Vagina (tissue), 2 donors: ENCODE measurements at regions not wholly inside any gene's neighbourhood (a gene's known extent, or its start where the extent isn't known, plus 50 kb on each side); places are given as distances from the start of the nearest gene placed in this dataset.

ENCODE experiments used
- DNase-seq, 2 donors: peaks; one replicate each; pipeline ENCODE4 v3.0.0-alpha.2; 2017; ENCODE audit errors: extremely low spot score in 2 of 2
- H3K27ac ChIP-seq: fragments of 200-600 bp; sonication (generic); one replicate; pipeline ENCODE4 v1.5.1; 2019
- H3K27me3 ChIP-seq: fragments of 200-600 bp; sonication (generic); one replicate; pipeline ENCODE4 v1.5.1; 2019
- H3K36me3 ChIP-seq, 2 donors: fragments of 200-600 bp; sonication (generic); one replicate each; pipeline ENCODE4 v1.5.1; 2017 to 2019
- H3K4me1 ChIP-seq: fragments of 200-600 bp; sonication (generic); one replicate; pipeline ENCODE4 v1.5.1; 2019
- H3K4me3 ChIP-seq, 2 donors: fragments of 200-600 bp; sonication (generic); 1 replicate in 1 of 2; 2 replicates in 1 of 2; pipeline ENCODE4 v1.5.1; 2016 to 2019
- H3K9me3 ChIP-seq: fragments of 200-600 bp; sonication (generic); one replicate; pipeline ENCODE4 v1.5.1; 2019
- POLR2A ChIP-seq, 2 donors: fragments of 450-650 bp; IDR thresholded peaks; one replicate each; pipeline ENCODE4 v1.6.1; 2017; ENCODE audit warnings: antibody characterized with exemption in 2 of 2, mild to moderate bottlenecking in 2 of 2, moderate library complexity in 2 of 2
- POLR2AphosphoS5 ChIP-seq, 2 donors: sonication (generic); formaldehyde crosslinking; IDR thresholded peaks; one replicate each; pipeline ENCODE4 v1.9.0; 2017; ENCODE audit warnings: antibody characterized with exemption in 2 of 2, mild to moderate bottlenecking in 2 of 2, low read depth in 1 of 2; ENCODE audit not compliant: insufficient read depth in 1 of 2
- intact Hi-C: fragments of 100-400 bp; cut with DNase I; formaldehyde crosslinking; loops from one replicate; pipeline ENCODE4 v1.15.1; 2023
- TF ChIP-seq, protein P1 (sequence below), 3 experiments: fragments of 450-650 bp in 2 of 3; fragments of 200-600 bp in 1 of 3; sonication (generic) in 1 of 3; IDR thresholded peaks; one replicate each; pipeline ENCODE4 v1.5.1; 2017 to 2019; ENCODE audit warnings: antibody characterized with exemption in 3 of 3, mild to moderate bottlenecking in 2 of 3, moderate library complexity in 2 of 3

DNA sequence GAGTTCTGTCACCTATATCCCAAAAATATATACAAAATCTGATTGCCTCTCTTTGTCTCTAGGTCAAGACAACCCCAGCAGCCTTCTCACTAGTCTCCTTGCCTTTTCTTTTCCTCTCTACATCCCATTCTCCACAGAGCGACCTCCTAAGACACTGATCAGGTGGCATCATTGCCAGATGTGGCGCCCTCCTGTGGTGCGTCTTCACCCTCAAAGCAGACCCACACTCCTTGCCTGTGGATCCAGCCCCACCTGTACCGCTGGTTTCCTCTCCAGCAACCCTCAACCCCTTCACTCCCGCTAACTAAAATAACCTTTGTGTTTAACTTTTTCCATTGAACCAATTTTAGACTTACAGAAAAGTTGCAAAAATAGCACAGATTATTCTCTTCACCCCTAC, 273.3 kb downstream of the GLI2 start:
- intact Hi-C loops = no loop called here
- peaks cover 20% of the 10 kb centered on the region for H3K4me1 ChIP-seq
- no peak for DNase-seq
- H3K27ac ChIP-seq = no peak overlapping the region
- no peak overlapping the region for H3K4me3 ChIP-seq
- no peaks in the 10 kb centered on the region for H3K27me3 ChIP-seq
- H3K9me3 ChIP-seq = peaks cover 7% of the 10 kb centered on the region
- TF ChIP-seq POLR2A (IDR thresholded peaks at IDR 0.05) (no peak), POLR2AphosphoS5 (IDR thresholded peaks at IDR 0.05; ENCODE audit: insufficient read depth in 1 of 2, low read depth in 1 of 2) (no peak)
- TF ChIP-seq, protein P1, sequence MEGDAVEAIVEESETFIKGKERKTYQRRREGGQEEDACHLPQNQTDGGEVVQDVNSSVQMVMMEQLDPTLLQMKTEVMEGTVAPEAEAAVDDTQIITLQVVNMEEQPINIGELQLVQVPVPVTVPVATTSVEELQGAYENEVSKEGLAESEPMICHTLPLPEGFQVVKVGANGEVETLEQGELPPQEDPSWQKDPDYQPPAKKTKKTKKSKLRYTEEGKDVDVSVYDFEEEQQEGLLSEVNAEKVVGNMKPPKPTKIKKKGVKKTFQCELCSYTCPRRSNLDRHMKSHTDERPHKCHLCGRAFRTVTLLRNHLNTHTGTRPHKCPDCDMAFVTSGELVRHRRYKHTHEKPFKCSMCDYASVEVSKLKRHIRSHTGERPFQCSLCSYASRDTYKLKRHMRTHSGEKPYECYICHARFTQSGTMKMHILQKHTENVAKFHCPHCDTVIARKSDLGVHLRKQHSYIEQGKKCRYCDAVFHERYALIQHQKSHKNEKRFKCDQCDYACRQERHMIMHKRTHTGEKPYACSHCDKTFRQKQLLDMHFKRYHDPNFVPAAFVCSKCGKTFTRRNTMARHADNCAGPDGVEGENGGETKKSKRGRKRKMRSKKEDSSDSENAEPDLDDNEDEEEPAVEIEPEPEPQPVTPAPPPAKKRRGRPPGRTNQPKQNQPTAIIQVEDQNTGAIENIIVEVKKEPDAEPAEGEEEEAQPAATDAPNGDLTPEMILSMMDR (IDR thresholded peaks at IDR 0.05) = no peak
- no peaks in the 10 kb centered on the region for H3K36me3 ChIP-seq

DNA sequence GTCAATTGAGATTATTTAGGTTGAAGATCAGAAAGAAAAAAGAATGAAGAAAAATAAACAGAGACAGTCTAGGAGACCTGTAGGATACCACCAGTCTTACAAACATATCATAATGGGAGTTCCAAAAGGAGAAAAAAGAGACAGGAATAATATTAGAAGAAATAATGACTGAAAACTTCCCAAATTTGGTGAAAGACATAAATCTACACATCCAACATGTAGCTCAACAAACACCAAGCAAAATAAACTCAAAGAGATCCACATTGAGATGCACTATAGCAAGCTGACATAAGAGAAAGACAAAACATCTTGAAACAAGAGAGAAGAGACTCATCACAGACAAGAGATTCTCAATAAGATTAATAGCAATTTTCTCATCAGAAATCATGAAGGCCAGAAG, 274.0 kb downstream of the TFCP2L1 start:
- Histone ChIP-seq H3K9me3 (peaks cover 7% of the 10 kb centered on the region), H3K27me3 (no peaks in the 10 kb centered on the region), H3K4me3 (no peak overlapping the region), H3K27ac (no peak overlapping the region), H3K4me1 (peaks cover 5% of the 10 kb centered on the region), H3K36me3 (no peaks in the 10 kb centered on the region)
- TF ChIP-seq, protein P1 (IDR thresholded peaks at IDR 0.05) = no peak
- TF ChIP-seq POLR2A (IDR thresholded peaks at IDR 0.05) (no peak), POLR2AphosphoS5 (IDR thresholded peaks at IDR 0.05; ENCODE audit: insufficient read depth in 1 of 2, low read depth in 1 of 2) (no peak)
- intact Hi-C loops = no loop called here
- DNase-seq = no peak

DNA sequence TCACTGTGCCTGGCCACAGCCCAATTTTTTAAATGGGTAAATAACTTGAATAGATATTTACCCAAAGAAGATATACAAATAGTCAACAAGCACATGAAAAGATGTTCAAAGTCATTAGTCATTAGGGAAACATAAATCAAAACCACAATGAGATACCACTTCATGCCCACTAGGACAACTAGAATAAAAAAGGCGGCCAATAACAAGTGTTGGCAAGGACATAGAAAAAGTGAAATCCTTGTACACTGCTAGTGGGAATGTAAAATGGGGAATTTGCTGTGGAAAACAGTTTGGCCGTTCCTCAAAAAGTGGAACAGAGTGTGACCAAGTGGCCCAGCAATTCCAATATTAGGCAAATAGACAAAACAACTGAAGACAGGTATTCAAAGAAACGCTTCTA, 270.1 kb downstream of the TFCP2L1 start:
- Histone ChIP-seq H3K9me3 (peaks cover 7% of the 10 kb centered on the region), H3K4me3 (no peak overlapping the region), H3K36me3 (no peaks in the 10 kb centered on the region), H3K4me1 (peaks cover 6% of the 10 kb centered on the region), H3K27me3 (no peaks in the 10 kb centered on the region), H3K27ac (no peak overlapping the region)
- intact Hi-C loops = no loop called here
- no peak for DNase-seq
- no peak for TF ChIP-seq POLR2A (IDR thresholded peaks at IDR 0.05)
- TF ChIP-seq POLR2AphosphoS5 (IDR thresholded peaks at IDR 0.05; ENCODE audit: insufficient read depth in 1 of 2, low read depth in 1 of 2) = no peak
- TF ChIP-seq, protein P1 (IDR thresholded peaks at IDR 0.05) = no peak

DNA sequence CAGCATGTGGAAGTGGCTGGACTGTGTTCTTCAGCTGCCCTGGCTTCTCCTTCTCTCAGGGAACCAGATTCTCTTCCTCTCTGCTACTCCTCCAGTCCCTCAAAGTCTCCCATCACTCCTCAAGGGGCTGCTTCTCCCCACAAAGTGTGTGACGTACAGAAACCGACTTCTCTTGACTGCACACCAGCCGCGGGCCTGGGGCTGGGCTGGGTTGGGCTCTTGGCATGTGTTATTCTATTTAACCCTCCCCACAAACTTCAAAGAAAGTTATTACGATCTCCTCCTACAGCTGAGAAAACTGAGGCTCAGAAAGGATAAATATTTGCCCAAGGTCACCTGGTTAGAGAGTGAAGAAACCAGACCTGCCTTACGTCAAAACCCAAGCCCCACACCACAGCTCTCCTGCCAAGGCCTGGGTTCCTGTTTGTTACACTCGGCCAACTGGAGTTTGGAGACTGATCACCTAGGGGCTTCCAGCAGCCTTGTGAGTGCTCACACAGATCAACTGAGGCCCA, 269.0 kb downstream of the TFCP2L1 start:
- H3K4me3 ChIP-seq = no peak overlapping the region
- peak in 1 of 2 donors; percentile 58 for DNase-seq
- H3K27me3 ChIP-seq = no peaks in the 10 kb centered on the region
- H3K4me1 ChIP-seq = peaks cover 6% of the 10 kb centered on the region
- intact Hi-C loops = no loop called here
- no peak for TF ChIP-seq POLR2A (IDR thresholded peaks at IDR 0.05)
- TF ChIP-seq POLR2AphosphoS5 (IDR thresholded peaks at IDR 0.05; ENCODE audit: insufficient read depth in 1 of 2, low read depth in 1 of 2) = no peak
- TF ChIP-seq, protein P1 (IDR thresholded peaks at IDR 0.05) = no peak
- H3K27ac ChIP-seq = no peak overlapping the region
- peaks cover 4% of the 10 kb centered on the region for H3K9me3 ChIP-seq
- no peaks in the 10 kb centered on the region for H3K36me3 ChIP-seq

DNA sequence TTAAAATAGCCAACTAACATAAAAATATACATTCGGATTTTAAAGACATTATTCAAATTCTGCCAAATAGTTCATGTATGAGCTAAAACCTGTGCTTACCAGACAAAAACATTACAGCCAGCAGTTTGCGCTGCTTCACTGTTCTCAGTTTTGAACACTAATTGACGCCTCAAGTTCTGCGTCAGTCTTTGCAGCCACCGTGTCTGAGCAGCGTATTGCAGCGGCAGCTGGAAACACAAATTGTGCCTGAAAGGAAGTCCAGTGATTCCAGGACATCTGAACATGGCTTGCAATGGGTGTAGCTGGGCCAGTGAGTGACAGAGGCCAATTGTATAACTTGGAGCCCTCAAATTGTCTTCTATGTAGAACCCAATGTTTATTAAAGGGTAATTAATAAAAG, 267.6 kb downstream of the TFCP2L1 start:
- Histone ChIP-seq H3K4me1 (peaks cover 6% of the 10 kb centered on the region), H3K4me3 (no peak overlapping the region), H3K27ac (no peak overlapping the region), H3K36me3 (no peaks in the 10 kb centered on the region), H3K27me3 (no peaks in the 10 kb centered on the region), H3K9me3 (no peaks in the 10 kb centered on the region)
- TF ChIP-seq POLR2AphosphoS5 (IDR thresholded peaks at IDR 0.05; ENCODE audit: insufficient read depth in 1 of 2, low read depth in 1 of 2) (no peak), POLR2A (IDR thresholded peaks at IDR 0.05) (no peak)
- TF ChIP-seq, protein P1 (IDR thresholded peaks at IDR 0.05) = no peak
- no peak for DNase-seq
- intact Hi-C loops = no loop called here
